ENCODE measurements at regions not wholly inside any gene's neighbourhood (a gene's known extent, or its start where the extent isn't known, plus 50 kb on each side); places are given as distances from the start of the nearest gene placed in this dataset.

GRCh38 chr5:66242050-66242715 is 98.1 kb downstream of the SREK1 start:
- H3K9me3 ChIP-seq: no peaks in the 10 kb centered on the region
- H3K27me3 ChIP-seq: no peaks in the 10 kb centered on the region
- H3K36me3 ChIP-seq: no peaks in the 10 kb centered on the region
- DNase-seq (no peak), ATAC-seq (no peak)
- 70% methylated on average over 1 of the region's 5 CpGs for WGBS (ENCODE audit: insufficient coverage, low coverage, low lambda C conversion rate, missing lambda C conversion rate)
- no peaks in the 10 kb centered on the region for H3K4me1 ChIP-seq
- H3K27ac ChIP-seq: no peak overlapping the region
- TF ChIP-seq CTCF (IDR thresholded peaks at IDR 0.05): no peak
- TF ChIP-seq POLR2A (IDR thresholded peaks at IDR 0.05): no peak
- H3K4me3 ChIP-seq: no peak overlapping the region
- intact Hi-C loops (cut with DNase I): no loop called here

- intact Hi-C loops (cut with DNase I): no loop called here
- WGBS (ENCODE audit: insufficient coverage, low coverage, low lambda C conversion rate, missing lambda C conversion rate): 69% methylated on average over 6 of the region's 6 CpGs
- Histone ChIP-seq H3K9me3 (no peaks in the 10 kb centered on the region), H3K4me1 (no peaks in the 10 kb centered on the region), H3K4me3 (no peak overlapping the region), H3K27ac (no peak overlapping the region), H3K36me3 (no peaks in the 10 kb centered on the region), H3K27me3 (no peaks in the 10 kb centered on the region)
- TF ChIP-seq POLR2A (IDR thresholded peaks at IDR 0.05): no peak
- no peak for TF ChIP-seq CTCF (IDR thresholded peaks at IDR 0.05)
- ATAC-seq: no peak
- DNase-seq: no peak
Observed at GRCh38 chr5:66246608-66247007, 102.5 kb downstream of the SREK1 start.

- Histone ChIP-seq H3K27me3 (no peaks in the 10 kb centered on the region), H3K4me1 (no peaks in the 10 kb centered on the region), H3K4me3 (no peak overlapping the region), H3K27ac (no peak overlapping the region), H3K36me3 (no peaks in the 10 kb centered on the region), H3K9me3 (no peaks in the 10 kb centered on the region)
- ATAC-seq: no peak
- DNase-seq: no peak
- 61% methylated on average over 4 of the region's 4 CpGs for WGBS (ENCODE audit: insufficient coverage, low coverage, low lambda C conversion rate, missing lambda C conversion rate)
- TF ChIP-seq POLR2A (IDR thresholded peaks at IDR 0.05): no peak
- no peak for TF ChIP-seq CTCF (IDR thresholded peaks at IDR 0.05)
- intact Hi-C loops (cut with DNase I): no loop called here
Observed at GRCh38 chr5:66247176-66247960, 103.3 kb downstream of the SREK1 start.

DNA sequence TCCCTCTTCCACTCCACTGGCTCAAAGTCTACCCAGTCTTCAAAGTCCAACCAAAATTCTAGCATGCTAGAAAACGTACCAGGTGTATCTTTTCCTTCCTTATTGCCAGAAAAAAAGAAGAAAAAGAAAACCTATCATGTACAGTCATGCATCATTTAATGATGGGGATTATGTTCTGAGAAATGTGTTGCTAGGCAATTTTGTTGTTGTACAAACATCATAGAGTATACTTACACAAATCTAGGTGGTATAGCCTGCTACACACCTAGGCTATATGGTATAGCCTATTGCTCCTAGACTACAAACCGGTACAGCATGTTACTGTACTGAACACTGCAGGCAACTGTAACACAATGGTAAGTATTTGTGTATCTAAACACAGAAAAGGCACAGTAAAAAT is 104.8 kb downstream of the SREK1 start:
- H3K9me3 ChIP-seq: no peaks in the 10 kb centered on the region
- no peaks in the 10 kb centered on the region for H3K4me1 ChIP-seq
- no peak overlapping the region for H3K4me3 ChIP-seq
- ATAC-seq (no peak), DNase-seq (no peak)
- 51% methylated on average over 2 of the region's 2 CpGs for WGBS (ENCODE audit: insufficient coverage, low coverage, low lambda C conversion rate, missing lambda C conversion rate)
- TF ChIP-seq POLR2A (IDR thresholded peaks at IDR 0.05) (no peak), CTCF (IDR thresholded peaks at IDR 0.05) (no peak)
- H3K36me3 ChIP-seq: no peaks in the 10 kb centered on the region
- intact Hi-C loops (cut with DNase I): no loop called here
- H3K27ac ChIP-seq: no peak overlapping the region
- H3K27me3 ChIP-seq: no peaks in the 10 kb centered on the region
